Keratinocyte (primary cell): ENCODE measurements at regions not wholly inside any gene's neighbourhood (a gene's known extent, or its start where the extent isn't known, plus 50 kb on each side); places are given as distances from the start of the nearest gene placed in this dataset.

Experiments
- DNase-seq: peaks from one replicate; pipeline ENCODE4 v3.0.0-alpha.2; 2011; ENCODE audit warnings: low read depth, missing footprints, low spot score
- FAIRE-seq: peaks from 2 replicates; lab custom pipeline; 2011; peaks lifted over from hg19 to GRCh38; lab: Jason Lieb, UNC
- H2AFZ ChIP-seq: 2 replicates; pipeline ENCODE4 v1.6.0; 2012; ENCODE audit warnings: low read length, control low read depth, inconsistent platforms; ENCODE audit not compliant: control insufficient read depth
- H3K27ac ChIP-seq: 2 replicates; pipeline ENCODE4 v1.5.1; 2011; ENCODE audit warnings: low read length; ENCODE audit not compliant: control insufficient read depth, insufficient read depth
- H3K27me3 ChIP-seq: 3 replicates; pipeline ENCODE4 v1.6.0; 2011; ENCODE audit warnings: low read length; ENCODE audit not compliant: control insufficient read depth, insufficient read depth; ENCODE audit errors: extremely low read depth
- H3K36me3 ChIP-seq, 2 experiments: 2 replicates in 1 of 2; 3 replicates in 1 of 2; pipeline ENCODE4 v1.5.1; 2011; ENCODE audit warnings: low read length in 2 of 2, mild to moderate bottlenecking in 1 of 2; ENCODE audit not compliant: control insufficient read depth in 2 of 2, insufficient read depth in 2 of 2; ENCODE audit errors: extremely low read depth in 1 of 2
- H3K4me1 ChIP-seq: 3 replicates; pipeline ENCODE4 v1.5.1; 2011; ENCODE audit warnings: low read length; ENCODE audit not compliant: control insufficient read depth, insufficient read depth; ENCODE audit errors: extremely low read depth
- H3K4me2 ChIP-seq: 3 replicates; pipeline ENCODE4 v1.6.0; 2011; ENCODE audit warnings: low read depth, low read length; ENCODE audit not compliant: control insufficient read depth, insufficient read depth; ENCODE audit errors: extremely low read depth
- H3K4me3 ChIP-seq, 3 experiments: fragments of 200-600 bp in 1 of 3; sonication (generic) in 1 of 3; 2 replicates in 2 of 3; 3 replicates in 1 of 3; pipeline ENCODE4 v1.5.1; 2011 to 2016; ENCODE audit warnings: low read length in 3 of 3, mild to moderate bottlenecking in 3 of 3, control low read depth in 2 of 3, inconsistent platforms in 1 of 3, low read depth in 1 of 3, mixed read lengths in 1 of 3, mixed run types in 1 of 3, moderate library complexity in 1 of 3; ENCODE audit not compliant: control insufficient read depth in 2 of 3, insufficient read depth in 2 of 3; ENCODE audit errors: extremely low read depth in 1 of 3
- H3K79me2 ChIP-seq: 2 replicates; pipeline ENCODE4 v1.6.0; 2012; ENCODE audit warnings: low read length; ENCODE audit not compliant: control insufficient read depth, insufficient read depth
- H3K9ac ChIP-seq: 3 replicates; pipeline ENCODE4 v1.6.0; 2011; ENCODE audit warnings: low read length; ENCODE audit not compliant: control insufficient read depth, insufficient read depth; ENCODE audit errors: extremely low read depth
- H3K9me1 ChIP-seq: 3 replicates; pipeline ENCODE4 v1.6.0; 2011; ENCODE audit warnings: low read length; ENCODE audit not compliant: control insufficient read depth, insufficient read depth; ENCODE audit errors: extremely low read depth
- H3K9me3 ChIP-seq: 2 replicates; pipeline ENCODE4 v1.5.1; 2012; ENCODE audit warnings: low read depth, low read length; ENCODE audit not compliant: control insufficient read depth
- H4K20me1 ChIP-seq: 3 replicates; pipeline ENCODE4 v1.6.0; 2011; ENCODE audit warnings: low read length; ENCODE audit not compliant: control insufficient read depth, insufficient read depth; ENCODE audit errors: extremely low read depth
- EZH2 ChIP-seq: IDR thresholded peaks from one replicate; pipeline ENCODE4 v1.6.1; 2012; ENCODE audit warnings: inconsistent platforms, mild to moderate bottlenecking, low read length, moderate library complexity
- dilution Hi-C: fragments of 300-500 bp; cut with MboI; formaldehyde crosslinking; loops from one replicate; pipeline ENCODE4 v1.7.0; 2020; ENCODE audit warnings: low sequenced_read_pairs; ENCODE audit not compliant: extremely low pct_ligation_motif_present
- TF ChIP-seq, protein P1 (sequence below), 3 experiments: IDR thresholded peaks in 1 of 3; conservative IDR thresholded peaks in 1 of 3; optimal IDR thresholded peaks in 1 of 3; 2 replicates in 2 of 3; 3 replicates in 1 of 3; pipeline versions ENCODE3 to v1.5.1; 2011; ENCODE audit warnings: low read length in 3 of 3, mild to moderate bottlenecking in 3 of 3, moderate library complexity in 2 of 3, control low read depth in 1 of 3, inconsistent platforms in 1 of 3; ENCODE audit not compliant: insufficient read depth in 2 of 3; ENCODE audit errors: extremely low read depth in 1 of 3

GRCh38 chr2:241978670-241979069, 109.1 kb downstream of the RTP5 start:
- Histone ChIP-seq H3K27ac (no peak overlapping the region), H3K4me1 (no peaks in the 10 kb centered on the region), H4K20me1 (no peaks in the 10 kb centered on the region), H3K9me3 (no peaks in the 10 kb centered on the region), H3K36me3 (no peaks in the 10 kb centered on the region), H3K9ac (no peak overlapping the region), H3K9me1 (no peaks in the 10 kb centered on the region), H3K27me3 (no peaks in the 10 kb centered on the region), H3K79me2 (no peaks in the 10 kb centered on the region), H3K4me3 (no peak overlapping the region), H2AFZ (no peak overlapping the region), H3K4me2 (no peak overlapping the region)
- no peak for TF ChIP-seq EZH2
- TF ChIP-seq, protein P1, sequence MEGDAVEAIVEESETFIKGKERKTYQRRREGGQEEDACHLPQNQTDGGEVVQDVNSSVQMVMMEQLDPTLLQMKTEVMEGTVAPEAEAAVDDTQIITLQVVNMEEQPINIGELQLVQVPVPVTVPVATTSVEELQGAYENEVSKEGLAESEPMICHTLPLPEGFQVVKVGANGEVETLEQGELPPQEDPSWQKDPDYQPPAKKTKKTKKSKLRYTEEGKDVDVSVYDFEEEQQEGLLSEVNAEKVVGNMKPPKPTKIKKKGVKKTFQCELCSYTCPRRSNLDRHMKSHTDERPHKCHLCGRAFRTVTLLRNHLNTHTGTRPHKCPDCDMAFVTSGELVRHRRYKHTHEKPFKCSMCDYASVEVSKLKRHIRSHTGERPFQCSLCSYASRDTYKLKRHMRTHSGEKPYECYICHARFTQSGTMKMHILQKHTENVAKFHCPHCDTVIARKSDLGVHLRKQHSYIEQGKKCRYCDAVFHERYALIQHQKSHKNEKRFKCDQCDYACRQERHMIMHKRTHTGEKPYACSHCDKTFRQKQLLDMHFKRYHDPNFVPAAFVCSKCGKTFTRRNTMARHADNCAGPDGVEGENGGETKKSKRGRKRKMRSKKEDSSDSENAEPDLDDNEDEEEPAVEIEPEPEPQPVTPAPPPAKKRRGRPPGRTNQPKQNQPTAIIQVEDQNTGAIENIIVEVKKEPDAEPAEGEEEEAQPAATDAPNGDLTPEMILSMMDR (optimal IDR thresholded peaks at IDR 0.05 in 1 of 3, IDR thresholded peaks at IDR 0.05 in 1 of 3, conservative IDR thresholded peaks at IDR 0.05 in 1 of 3; ENCODE audit: extremely low read depth in 1 of 3, insufficient read depth in 2 of 3, low read length in 3 of 3), result no peak
- FAIRE-seq (no peak), DNase-seq (no peak)
- dilution Hi-C loops, result no loop called here

DNA sequence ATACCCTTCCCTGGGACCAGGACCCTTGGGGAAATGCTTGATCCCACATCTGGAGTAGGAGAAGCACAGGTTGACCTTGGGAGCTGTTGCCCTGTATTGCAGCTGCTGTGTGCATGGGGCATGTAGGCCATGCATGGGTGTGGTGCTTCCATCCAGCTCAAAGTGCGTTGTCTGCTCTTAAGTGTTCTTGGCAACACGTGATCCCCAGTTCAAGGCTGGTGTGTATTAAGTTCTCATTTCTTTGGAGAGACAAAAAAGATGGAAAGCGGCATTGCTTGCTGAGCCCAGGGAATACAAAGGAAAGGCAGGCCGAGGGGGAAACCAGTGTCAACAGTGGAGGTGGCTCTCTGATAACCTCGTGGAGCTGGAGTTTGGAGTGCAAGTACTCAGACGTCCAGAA, 110.7 kb downstream of the RTP5 start:
- dilution Hi-C loops, result no loop called here
- no peaks in the 10 kb centered on the region for H3K9me3 ChIP-seq
- TF ChIP-seq, protein P1 (optimal IDR thresholded peaks at IDR 0.05 in 1 of 3, IDR thresholded peaks at IDR 0.05 in 1 of 3, conservative IDR thresholded peaks at IDR 0.05 in 1 of 3; ENCODE audit: extremely low read depth in 1 of 3, insufficient read depth in 2 of 3, low read length in 3 of 3), result no peak
- TF ChIP-seq EZH2, result no peak
- no peak for DNase-seq
- H3K36me3 ChIP-seq, result no peaks in the 10 kb centered on the region
- no peak overlapping the region for H2AFZ ChIP-seq
- no peak overlapping the region for H3K27ac ChIP-seq
- H3K27me3 ChIP-seq, result no peaks in the 10 kb centered on the region
- no peak overlapping the region for H3K4me3 ChIP-seq
- no peaks in the 10 kb centered on the region for H4K20me1 ChIP-seq
- H3K4me1 ChIP-seq, result no peaks in the 10 kb centered on the region
- FAIRE-seq, result no peak
- no peak overlapping the region for H3K4me2 ChIP-seq
- H3K79me2 ChIP-seq, result no peaks in the 10 kb centered on the region
- H3K9me1 ChIP-seq, result no peaks in the 10 kb centered on the region
- H3K9ac ChIP-seq, result no peak overlapping the region
